ENCODE measurements at regions not wholly inside any gene's neighbourhood (a gene's known extent, or its start where the extent isn't known, plus 50 kb on each side); places are given as distances from the start of the nearest gene placed in this dataset.
"Not testable (repeated sequence)": the region's sequence is repeated elsewhere in the genome, so short reads cannot be mapped to it uniquely, and the experiment has no call there.

DNA sequence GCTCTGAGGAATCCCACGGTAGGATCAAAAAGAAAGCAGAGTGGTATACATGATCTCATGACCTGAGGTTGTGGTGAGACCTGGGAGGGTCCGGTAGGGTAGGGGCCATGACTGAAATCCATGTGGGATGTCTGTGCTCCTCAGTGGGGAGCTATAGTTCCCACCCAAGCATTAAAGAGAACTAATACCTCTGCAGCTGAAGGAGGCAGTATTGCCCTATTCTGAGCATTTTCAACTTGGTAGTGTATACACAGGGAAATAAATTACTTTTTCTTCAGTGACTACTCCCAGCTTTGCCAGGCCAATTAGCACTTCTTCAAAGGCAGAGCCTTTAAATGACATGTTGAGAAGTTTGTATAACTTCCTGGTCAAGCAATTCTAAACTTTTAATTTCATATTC lies 613.8 kb downstream of the KCNH5 start:
- DNase-seq = no peak

DNA sequence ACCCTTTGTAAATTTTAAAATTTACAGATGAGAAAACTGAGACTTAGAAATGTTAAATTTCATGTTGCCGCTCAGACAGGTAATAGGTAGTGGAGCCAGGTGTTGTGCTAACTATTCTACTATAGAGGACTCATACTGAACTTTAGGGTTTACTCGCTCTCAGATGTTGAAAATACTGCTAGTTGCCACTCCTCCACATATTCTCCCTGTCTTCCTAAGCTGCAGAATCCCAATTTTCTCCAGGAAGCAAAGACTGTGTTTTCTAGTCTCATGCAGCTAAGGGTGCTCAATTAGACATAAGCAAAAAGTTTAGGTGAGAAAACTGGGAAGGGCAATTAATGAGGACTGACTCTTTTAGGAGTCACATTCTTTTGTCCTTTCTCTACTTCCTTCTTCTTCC lies 612.3 kb downstream of the KCNH5 start:
- DNase-seq = no peak

DNA sequence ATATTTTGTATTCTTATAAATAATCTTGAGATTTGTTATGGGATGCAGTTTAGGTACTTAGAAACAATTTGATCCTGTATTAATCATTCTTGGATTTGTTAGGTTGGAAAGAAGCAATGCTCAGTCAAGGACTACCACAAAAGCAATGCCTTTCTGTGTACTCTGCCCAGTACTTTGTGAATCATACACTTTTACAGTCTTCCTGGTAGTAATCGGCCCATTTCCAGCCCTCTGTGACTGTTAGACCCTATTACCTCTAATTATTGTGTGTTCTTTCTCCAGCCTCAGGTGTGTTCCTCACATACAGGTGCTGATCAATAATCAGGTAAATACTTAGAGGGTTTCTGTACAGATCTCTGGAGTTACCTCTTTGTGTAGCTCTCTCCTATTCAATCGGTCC lies 609.0 kb downstream of the KCNH5 start:
- DNase-seq = no peak

DNA sequence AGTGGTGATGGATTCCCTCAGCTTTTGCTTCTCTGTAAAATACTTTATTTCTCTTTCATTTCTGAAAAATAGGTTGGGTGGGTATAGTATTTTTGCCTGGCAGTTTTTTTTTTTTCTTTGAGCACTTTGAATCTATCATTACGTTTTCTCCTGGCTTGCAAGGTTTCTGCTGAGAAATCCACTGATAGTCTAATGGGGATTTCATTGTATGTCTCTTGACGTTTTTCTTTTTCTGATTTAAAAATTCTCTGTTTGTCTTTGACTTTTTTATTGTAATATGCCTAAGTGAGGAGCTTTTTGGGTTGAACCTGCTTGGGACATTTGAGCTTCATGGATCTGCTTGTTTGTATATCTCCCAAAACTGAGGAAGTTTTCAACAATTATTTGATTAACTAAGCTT lies 606.0 kb downstream of the KCNH5 start:
- DNase-seq = no peak

- no peak for DNase-seq
Observed at GRCh38 chr14:62443796-62444195, 601.5 kb downstream of the KCNH5 start.

- no peak for DNase-seq
Observed at GRCh38 chr14:62445570-62445969, 599.7 kb downstream of the KCNH5 start.

DNA sequence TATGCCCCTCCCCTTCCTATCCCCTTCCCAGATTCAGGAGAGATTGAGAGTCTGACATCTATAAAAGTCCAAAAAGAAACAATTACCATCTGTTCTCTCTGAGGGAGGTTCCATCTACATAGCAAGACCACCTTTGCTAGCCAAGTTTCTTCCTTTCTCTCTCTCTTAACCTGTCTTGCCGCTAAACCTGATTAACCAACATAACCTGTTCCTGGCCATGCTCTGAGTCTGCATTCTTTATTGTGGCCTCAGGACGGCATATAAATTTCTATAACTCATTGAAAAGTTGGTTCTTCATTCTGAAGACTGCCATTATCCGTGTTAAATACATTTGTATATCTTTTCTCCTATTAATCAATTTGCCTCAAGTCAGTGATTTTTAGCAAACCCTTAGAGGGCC lies 594.0 kb downstream of the KCNH5 start:
- no peak for DNase-seq

DNA sequence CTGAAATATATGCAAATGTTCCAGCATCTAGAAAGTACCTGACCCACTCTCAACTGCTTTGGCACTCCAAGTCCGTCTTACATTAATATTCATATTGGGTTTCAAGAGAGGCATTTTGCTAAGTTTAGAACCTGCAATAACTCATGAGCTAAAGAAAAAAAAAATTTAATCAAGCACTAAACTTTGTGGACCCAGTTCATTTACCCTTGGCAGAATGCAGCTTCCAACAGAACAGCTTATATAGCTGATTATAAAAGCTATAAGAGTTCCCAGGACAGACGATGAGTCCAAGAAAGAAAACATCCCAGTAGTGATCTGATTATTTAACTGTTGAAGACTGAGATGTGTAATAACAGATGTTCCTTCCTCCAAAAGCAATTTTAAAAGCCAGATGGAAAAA lies 592.0 kb downstream of the KCNH5 start:
- DNase-seq = no peak

DNA sequence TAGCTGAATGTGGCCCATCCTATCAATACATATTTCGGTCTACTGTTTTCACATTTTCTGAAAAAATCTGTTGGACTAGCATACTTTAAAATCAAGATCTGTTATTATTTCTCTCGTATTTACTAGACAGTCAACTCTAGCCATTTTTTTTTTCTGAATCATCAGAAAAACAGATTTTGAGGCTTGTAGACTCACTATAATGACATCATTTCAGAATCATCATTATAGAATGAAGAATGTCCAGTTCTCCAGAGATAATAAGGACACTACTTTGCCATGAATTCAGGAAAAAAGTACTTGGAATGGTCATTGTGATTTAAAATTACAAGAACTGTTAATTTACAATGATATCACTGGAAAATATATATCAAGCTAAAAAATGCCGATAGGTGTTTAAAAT lies 589.8 kb downstream of the KCNH5 start:
- DNase-seq = no peak

GRCh38 chr14:62462988-62463387 lies 582.3 kb downstream of the KCNH5 start:
- DNase-seq = no peak

DNA sequence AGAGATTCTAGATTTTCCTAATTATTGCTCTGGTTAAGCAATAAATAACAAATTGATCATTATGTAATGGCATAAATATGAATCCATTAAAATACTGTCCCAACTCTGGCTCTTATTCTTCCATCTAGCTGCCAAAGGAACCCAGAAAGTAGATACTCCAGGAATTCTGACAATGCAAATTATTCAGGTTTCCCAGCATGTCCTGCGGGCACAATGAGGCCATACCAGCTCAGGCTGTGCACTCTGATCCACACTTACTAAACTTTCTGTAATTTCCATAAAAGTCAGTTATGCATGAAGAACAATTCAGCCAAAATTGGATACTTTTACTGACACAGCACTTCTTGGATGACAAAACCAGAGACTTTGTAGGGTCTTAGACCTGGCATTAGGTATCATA lies 576.3 kb downstream of the KCNH5 start:
- DNase-seq = no peak

GRCh38 chr14:62470935-62471334 lies 574.3 kb downstream of the KCNH5 start:
- no peak for DNase-seq

GRCh38 chr14:62491146-62491545 lies 554.1 kb downstream of the KCNH5 start:
- no peak for DNase-seq

GRCh38 chr14:62497708-62498107 lies 547.5 kb downstream of the KCNH5 start:
- DNase-seq = no peak

GRCh38 chr14:62501021-62501750 lies 544.1 kb downstream of the KCNH5 start:
- no peak for DNase-seq

- no peak for DNase-seq
Observed at GRCh38 chr14:62505045-62505444, 540.2 kb downstream of the KCNH5 start.

DNA sequence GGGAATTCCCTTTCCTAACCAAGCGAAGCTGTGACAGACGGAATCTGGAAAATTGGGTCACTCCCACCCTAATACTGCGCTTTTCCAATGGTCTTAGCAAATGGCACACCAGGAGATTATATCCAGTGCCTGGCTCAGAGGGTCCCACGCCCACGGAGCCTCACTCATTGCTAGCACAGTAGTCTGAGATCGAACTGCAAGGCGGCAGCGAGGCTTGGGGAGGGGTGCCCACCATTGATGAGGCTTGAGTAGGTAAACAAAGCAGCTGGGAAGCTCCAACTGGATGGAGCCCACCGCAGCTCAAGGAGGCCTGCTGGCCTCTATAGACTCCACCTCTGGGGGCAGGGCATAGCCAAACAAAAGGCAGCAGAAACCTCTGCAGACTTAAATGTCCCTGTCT lies 523.9 kb downstream of the KCNH5 start:
- DNase-seq = not testable (repeated sequence)

DNA sequence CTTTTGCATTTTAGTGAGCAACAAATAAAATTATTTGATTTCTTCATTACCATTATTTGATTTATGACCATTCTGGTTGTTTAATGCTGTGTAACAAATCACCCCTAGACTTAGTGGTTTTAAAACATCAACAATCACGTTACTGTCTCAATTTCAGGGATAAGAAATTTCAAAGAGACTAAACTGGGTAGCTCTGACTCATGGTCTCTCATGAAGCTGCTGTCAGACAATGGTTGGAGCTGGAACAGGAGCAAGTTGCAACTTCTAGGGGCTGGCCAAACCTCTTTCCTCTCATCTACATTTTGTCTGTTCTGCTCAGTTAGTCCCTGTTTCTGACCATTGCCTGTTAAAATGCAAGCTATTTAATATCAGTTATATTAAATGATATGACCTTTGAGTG lies 517.0 kb downstream of the KCNH5 start:
- DNase-seq = no peak

GRCh38 chr14:62532181-62532580 lies 513.1 kb downstream of the KCNH5 start:
- DNase-seq = no peak

- no peak for DNase-seq
Observed at GRCh38 chr14:62546862-62547474, 498.3 kb downstream of the KCNH5 start.

DNA sequence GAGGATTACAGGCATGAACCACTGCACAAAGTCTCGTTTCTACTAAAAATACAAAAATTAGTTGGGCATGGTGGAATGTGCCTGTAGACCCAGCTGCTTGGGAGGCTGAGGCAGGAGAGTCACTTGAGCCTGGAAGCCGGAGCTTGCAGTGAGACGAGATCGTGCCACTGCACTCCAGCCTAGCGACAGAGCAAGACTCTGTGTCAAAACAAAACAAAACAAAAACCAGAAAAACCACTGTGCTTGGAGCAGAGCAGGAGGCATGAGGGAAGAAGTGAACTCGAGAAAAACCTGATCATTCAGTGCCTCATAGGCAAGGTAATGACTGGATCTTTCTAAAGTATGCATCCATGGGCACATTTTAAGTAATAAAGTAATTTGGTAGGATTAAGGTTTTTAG lies 487.8 kb downstream of the KCNH5 start:
- no peak for DNase-seq

DNA sequence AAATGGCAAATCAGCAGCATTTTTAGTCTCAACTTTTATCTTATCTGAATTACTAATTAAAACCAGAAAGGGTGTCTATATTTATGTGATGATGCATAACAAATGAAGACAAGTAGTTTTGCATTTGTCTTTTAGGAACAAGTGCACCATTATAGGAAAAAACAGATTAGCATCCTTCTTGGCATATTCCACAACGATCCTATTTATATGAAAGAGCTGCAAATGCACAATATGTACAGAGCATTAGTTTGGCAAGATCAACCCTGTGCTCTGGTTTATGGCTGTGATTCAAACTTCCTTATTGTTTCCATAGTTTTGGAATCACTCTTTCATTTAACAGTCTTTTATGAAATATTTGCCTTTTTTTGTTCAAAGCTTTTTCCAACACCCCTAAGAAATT lies 486.8 kb downstream of the KCNH5 start:
- DNase-seq = no peak

DNA sequence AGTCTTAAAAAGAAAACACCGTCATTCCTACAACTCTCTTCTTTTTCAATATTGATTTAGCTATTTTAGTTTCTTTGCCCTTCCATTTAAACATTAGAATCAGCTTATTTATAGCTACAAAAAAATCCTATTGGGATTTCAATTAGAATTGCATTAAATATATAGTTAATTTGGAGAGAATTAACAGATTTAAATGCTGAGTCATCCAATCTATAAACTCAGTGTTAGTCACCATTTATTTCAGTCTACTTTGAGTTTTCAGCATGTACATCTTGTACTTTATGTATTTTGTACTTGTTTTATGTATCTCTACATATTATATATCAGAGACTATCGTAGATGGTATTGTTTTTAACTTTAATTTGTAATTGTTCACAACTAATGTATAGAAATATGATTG lies 460.0 kb downstream of the KCNH5 start:
- DNase-seq = no peak

GRCh38 chr14:62592877-62593276 lies 452.4 kb downstream of the KCNH5 start:
- no peak for DNase-seq

- no peak for DNase-seq
Observed at GRCh38 chr14:62597143-62597542, 448.1 kb downstream of the KCNH5 start.

All from central memory CD4-positive, alpha-beta T cell (primary cell).